Gastrocnemius medialis (tissue), 4 donors: ENCODE measurements at regions not wholly inside any gene's neighbourhood (a gene's known extent, or its start where the extent isn't known, plus 50 kb on each side); places are given as distances from the start of the nearest gene placed in this dataset.

ENCODE experiments used
- POLR2A ChIP-seq, 2 donors: fragments of 450-650 bp; IDR thresholded peaks; one replicate each; pipeline ENCODE4 v1.6.1; 2017; ENCODE audit warnings: antibody characterized with exemption in 2 of 2, mild to moderate bottlenecking in 2 of 2, moderate library complexity in 2 of 2
- TF ChIP-seq, protein P1 (sequence below), 5 experiments: fragments of 450-650 bp in 3 of 5; fragments of 200-600 bp in 2 of 5; sonication (generic) in 2 of 5; IDR thresholded peaks in 4 of 5; conservative IDR thresholded peaks in 1 of 5; 1 replicate in 4 of 5; 2 replicates in 1 of 5; pipeline ENCODE4 v1.5.1; 2016 to 2019; ENCODE audit warnings: antibody characterized with exemption in 5 of 5, mild to moderate bottlenecking in 3 of 5, moderate library complexity in 3 of 5

DNA sequence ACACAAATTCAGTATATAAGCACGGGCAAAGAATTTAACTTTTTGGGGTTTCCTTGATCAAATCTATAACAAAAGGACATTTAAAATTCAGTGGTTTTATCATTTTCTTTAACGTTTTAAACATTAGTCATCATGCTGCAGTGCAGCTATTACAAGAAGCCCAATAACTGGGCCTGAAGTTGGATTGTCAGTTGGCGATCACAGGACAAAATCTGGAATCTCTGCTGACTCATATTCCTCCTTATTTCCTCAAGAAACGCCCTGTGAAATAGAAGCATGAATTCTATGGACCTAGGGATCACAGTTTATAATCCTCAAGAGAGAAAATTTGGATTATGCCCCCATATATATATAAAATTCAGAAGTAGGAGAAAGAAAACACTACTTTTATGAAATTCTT, 971.6 kb upstream of the MIR17HG start:
- TF ChIP-seq, protein P1, sequence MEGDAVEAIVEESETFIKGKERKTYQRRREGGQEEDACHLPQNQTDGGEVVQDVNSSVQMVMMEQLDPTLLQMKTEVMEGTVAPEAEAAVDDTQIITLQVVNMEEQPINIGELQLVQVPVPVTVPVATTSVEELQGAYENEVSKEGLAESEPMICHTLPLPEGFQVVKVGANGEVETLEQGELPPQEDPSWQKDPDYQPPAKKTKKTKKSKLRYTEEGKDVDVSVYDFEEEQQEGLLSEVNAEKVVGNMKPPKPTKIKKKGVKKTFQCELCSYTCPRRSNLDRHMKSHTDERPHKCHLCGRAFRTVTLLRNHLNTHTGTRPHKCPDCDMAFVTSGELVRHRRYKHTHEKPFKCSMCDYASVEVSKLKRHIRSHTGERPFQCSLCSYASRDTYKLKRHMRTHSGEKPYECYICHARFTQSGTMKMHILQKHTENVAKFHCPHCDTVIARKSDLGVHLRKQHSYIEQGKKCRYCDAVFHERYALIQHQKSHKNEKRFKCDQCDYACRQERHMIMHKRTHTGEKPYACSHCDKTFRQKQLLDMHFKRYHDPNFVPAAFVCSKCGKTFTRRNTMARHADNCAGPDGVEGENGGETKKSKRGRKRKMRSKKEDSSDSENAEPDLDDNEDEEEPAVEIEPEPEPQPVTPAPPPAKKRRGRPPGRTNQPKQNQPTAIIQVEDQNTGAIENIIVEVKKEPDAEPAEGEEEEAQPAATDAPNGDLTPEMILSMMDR (IDR thresholded peaks at IDR 0.05 in 4 of 5, conservative IDR thresholded peaks at IDR 0.05 in 1 of 5): no peak
- TF ChIP-seq POLR2A (IDR thresholded peaks at IDR 0.05): no peak
